CD8-positive, alpha-beta memory T cell (primary cell): ENCODE measurements at regions not wholly inside any gene's neighbourhood (a gene's known extent, or its start where the extent isn't known, plus 50 kb on each side); places are given as distances from the start of the nearest gene placed in this dataset.
A peak's percentile ranks its signal among the peaks of the same experiment; 100 is the strongest.
"Not testable (repeated sequence)": the region's sequence is repeated elsewhere in the genome, so short reads cannot be mapped to it uniquely, and the experiment has no call there.

Source experiments
- CTCF ChIA-PET: fragments of 350-600 bp; sonication (Branson Sonifier 250); formaldehyde crosslinking; loops from one replicate; lab custom pipeline; 2021; ENCODE audit warnings: antibody characterized with exemption; lab: Charles Lee
- POLR2A ChIA-PET: fragments of 350-600 bp; sonication (Branson Sonifier 250); formaldehyde crosslinking; loops from one replicate; lab custom pipeline; 2021; ENCODE audit warnings: antibody characterized with exemption; lab: Charles Lee
- DNase-seq, 5 donors: peaks; one replicate each; pipeline versions ENCODE4 v3.0.0 to v3.0.0-alpha.2; 2020 to 2022; ENCODE audit warnings: mixed read lengths in 1 of 5
- H3K27ac ChIP-seq: one replicate; pipeline ENCODE4 v1.7.0; 2013; ENCODE audit warnings: low read depth, mild to moderate bottlenecking, low read length, moderate library complexity
- H3K27me3 ChIP-seq: 2 replicates; pipeline ENCODE4 v1.7.0; 2013; ENCODE audit warnings: low read length, mild to moderate bottlenecking; ENCODE audit not compliant: insufficient read depth, poor library complexity, severe bottlenecking
- H3K36me3 ChIP-seq: 2 replicates; pipeline ENCODE4 v1.7.0; 2013; ENCODE audit warnings: mild to moderate bottlenecking, low read length, moderate library complexity; ENCODE audit not compliant: insufficient read depth
- H3K4me1 ChIP-seq: 2 replicates; pipeline ENCODE4 v1.7.0; 2013; ENCODE audit warnings: mild to moderate bottlenecking, low read length, moderate library complexity; ENCODE audit not compliant: insufficient read depth
- H3K4me3 ChIP-seq: 2 replicates; pipeline ENCODE4 v1.7.0; 2013; ENCODE audit warnings: mild to moderate bottlenecking, low read length
- H3K9me3 ChIP-seq: 2 replicates; pipeline ENCODE4 v1.7.0; 2013; ENCODE audit warnings: mild to moderate bottlenecking, low read length
- H3K27ac Mint-ChIP-seq, 8 donors: one replicate each; pipeline ENCODE4 v1.8.0; 2020 to 2021; ENCODE audit warnings: mixed read lengths in 8 of 8, mild to moderate bottlenecking in 6 of 8, inconsistent platforms in 3 of 8, moderate library complexity in 3 of 8
- H3K27me3 Mint-ChIP-seq, 2 donors: one replicate each; pipeline ENCODE4 v1.8.0; 2020 to 2021; ENCODE audit warnings: mixed read lengths in 2 of 2, mild to moderate bottlenecking in 1 of 2, moderate library complexity in 1 of 2
- H3K36me3 Mint-ChIP-seq, 3 donors: one replicate each; pipeline ENCODE4 v1.8.0; 2020 to 2021; ENCODE audit warnings: mixed read lengths in 3 of 3, inconsistent platforms in 1 of 3, mild to moderate bottlenecking in 1 of 3
- H3K4me1 Mint-ChIP-seq, 3 donors: one replicate each; pipeline ENCODE4 v1.8.0; 2020 to 2021; ENCODE audit warnings: mixed read lengths in 3 of 3, inconsistent platforms in 1 of 3, mild to moderate bottlenecking in 1 of 3
- H3K4me3 Mint-ChIP-seq, 7 donors: one replicate each; pipeline ENCODE4 v1.8.0; 2020 to 2021; ENCODE audit warnings: mixed read lengths in 7 of 7, mild to moderate bottlenecking in 6 of 7, moderate library complexity in 4 of 7, inconsistent platforms in 2 of 7
- H3K9me3 Mint-ChIP-seq, 5 donors: one replicate each; pipeline ENCODE4 v1.8.0; 2020 to 2022; ENCODE audit warnings: mixed read lengths in 5 of 5, mild to moderate bottlenecking in 3 of 5, moderate library complexity in 2 of 5, inconsistent platforms in 1 of 5

DNA sequence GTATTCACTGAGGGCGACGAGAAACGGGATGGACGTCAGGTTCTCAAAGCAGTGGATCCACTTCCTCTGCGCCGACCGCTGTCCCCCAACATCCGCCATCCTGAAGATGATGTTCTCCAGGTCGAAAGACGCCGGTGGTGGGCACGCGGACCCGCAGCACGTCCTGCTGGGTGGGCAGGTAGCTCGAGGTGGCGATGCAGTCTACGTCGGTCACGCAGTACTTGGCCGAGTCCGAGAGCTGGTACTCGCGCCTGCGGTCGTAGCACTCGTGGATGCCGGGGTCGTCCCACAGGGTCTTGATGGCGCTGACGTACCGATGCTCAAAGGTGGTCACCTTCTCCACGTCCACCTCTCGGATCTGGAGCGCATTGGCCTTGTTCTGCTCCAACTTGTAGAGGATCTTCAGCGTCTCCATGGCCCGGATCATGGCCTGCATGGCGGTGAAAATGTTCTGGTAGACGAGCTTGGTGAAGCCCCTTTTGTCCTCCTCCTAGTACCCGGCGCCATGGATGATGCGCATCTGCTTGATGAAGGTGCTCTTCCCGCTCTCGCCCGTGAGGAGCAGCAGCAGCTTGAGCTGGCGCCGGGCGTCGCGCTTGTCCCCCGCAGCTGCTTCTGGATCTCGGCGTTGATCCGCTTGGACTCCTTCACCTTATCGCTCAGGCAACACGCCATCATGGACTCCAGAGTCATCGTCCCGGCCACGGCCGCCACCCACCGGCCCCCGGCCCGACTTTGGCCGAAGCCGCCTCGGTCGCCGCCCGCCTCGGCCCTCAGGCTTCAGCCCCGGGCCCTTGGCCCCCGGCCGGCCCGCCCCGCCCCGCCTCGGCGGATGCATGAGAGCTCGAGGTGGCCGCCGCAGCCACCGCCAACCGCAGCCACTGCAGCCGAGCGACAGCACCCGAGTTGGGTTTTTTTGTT is 122.9 kb upstream of the KCTD7 start:
- CTCF ChIA-PET: no interaction called here
- H3K4me3 ChIP-seq: no peak overlapping the region
- POLR2A ChIA-PET: interaction anchor here (1.0 kb wide), 1 partner anchor 12 kb away, joined by 9 read pairs; no protein-coding TSS in a partner anchor

GRCh38 chr7:66506703-66507102 is 122.0 kb upstream of the KCTD7 start:
- H3K9me3 Mint-ChIP-seq, H3K4me1 ChIP-seq, H3K27ac ChIP-seq, H3K27me3 ChIP-seq, DNase-seq, H3K4me3 ChIP-seq, H3K27me3 Mint-ChIP-seq, CTCF ChIA-PET, H3K36me3 ChIP-seq, H3K9me3 ChIP-seq, H3K36me3 Mint-ChIP-seq: not testable (repeated sequence)
- H3K4me1 Mint-ChIP-seq: peaks cover 0 to 13% (median 3%) of the 10 kb centered on the region in 3 donors
- H3K4me3 Mint-ChIP-seq: peak overlapping the region; percentile 54 to 88 (median 68)
- peak overlapping the region in 2 of 8 donors; percentile 47 to 60 for H3K27ac Mint-ChIP-seq
- POLR2A ChIA-PET: interaction anchor here (1.0 kb wide), 1 partner anchor 13 kb away, joined by 9 read pairs; no protein-coding TSS in a partner anchor

More for the DNA sequence above, 122.9 kb upstream of the KCTD7 start:
- DNase-seq: peak; percentile 24 to 59 (median 44)
- H3K27ac ChIP-seq: no peak overlapping the region
- no peaks in the 10 kb centered on the region for H3K27me3 ChIP-seq
- Mint-ChIP-seq H3K27ac (peak overlapping the region in 4 of 8 donors; percentile 27 to 60 (median 40)), H3K36me3 (no peaks in the 10 kb centered on the region), H3K4me3 (peak overlapping the region; percentile 54 to 88 (median 68)), H3K4me1 (peaks cover 0 to 13% (median 3%) of the 10 kb centered on the region in 3 donors), H3K9me3 (no peaks in the 10 kb centered on the region), H3K27me3 (peaks cover 6 to 9% of the 10 kb centered on the region in 2 donors)
- no peaks in the 10 kb centered on the region for H3K36me3 ChIP-seq
- H3K4me1 ChIP-seq: peaks cover 8% of the 10 kb centered on the region
- no peaks in the 10 kb centered on the region for H3K9me3 ChIP-seq

- Mint-ChIP-seq H3K4me3 (peak overlapping the region in 3 of 7 donors; percentile 34 to 68 (median 35)), H3K4me1 (peaks cover 0 to 13% (median 3%) of the 10 kb centered on the region in 3 donors), H3K27ac (no peak overlapping the region), H3K36me3 (no peaks in the 10 kb centered on the region), H3K9me3 (no peaks in the 10 kb centered on the region), H3K27me3 (peaks cover 6 to 9% of the 10 kb centered on the region in 2 donors)
- H3K4me3 ChIP-seq: no peak overlapping the region
- ChIA-PET CTCF (no interaction called here), POLR2A (no interaction called here)
- H3K4me1 ChIP-seq: peaks cover 8% of the 10 kb centered on the region
- no peaks in the 10 kb centered on the region for H3K27me3 ChIP-seq
- H3K36me3 ChIP-seq: no peaks in the 10 kb centered on the region
- H3K9me3 ChIP-seq: no peaks in the 10 kb centered on the region
- DNase-seq: no peak
- no peak overlapping the region for H3K27ac ChIP-seq
These were observed 120.9 kb upstream of the KCTD7 start for GRCh38 chr7:66507764-66508296.

- CTCF ChIA-PET: no interaction called here
These were observed 120.2 kb upstream of the KCTD7 start for GRCh38 chr7:66508431-66508830.

DNA sequence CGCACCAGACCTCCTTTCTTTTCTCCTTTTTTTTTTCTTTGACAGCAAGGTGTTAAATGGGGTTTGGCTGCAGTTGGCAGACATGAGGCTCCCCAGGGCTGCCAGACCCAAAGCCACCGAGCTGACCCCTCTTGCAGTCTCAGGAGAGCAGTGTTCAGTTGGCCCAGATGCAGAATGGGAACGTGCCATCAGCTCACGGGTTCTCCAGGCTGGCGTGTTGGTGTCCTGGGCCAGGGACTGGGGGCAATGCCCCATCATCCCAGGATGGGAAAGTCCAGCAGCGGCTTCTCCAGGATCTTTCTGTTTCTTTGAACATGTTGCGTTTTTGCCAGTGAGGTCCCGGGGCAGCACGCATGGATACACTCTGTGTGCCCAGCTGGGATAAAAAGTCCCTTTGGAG is 114.6 kb upstream of the KCTD7 start:
- CTCF ChIA-PET: no interaction called here
- Histone ChIP-seq H3K36me3 (no peaks in the 10 kb centered on the region), H3K9me3 (no peaks in the 10 kb centered on the region), H3K4me3 (no peak overlapping the region), H3K27me3 (no peaks in the 10 kb centered on the region), H3K27ac (no peak overlapping the region), H3K4me1 (no peaks in the 10 kb centered on the region)
- no peak for DNase-seq
- POLR2A ChIA-PET: no interaction called here
- H3K9me3 Mint-ChIP-seq: no peaks in the 10 kb centered on the region
- no peaks in the 10 kb centered on the region for H3K36me3 Mint-ChIP-seq
- H3K4me1 Mint-ChIP-seq: no peaks in the 10 kb centered on the region
- no peak overlapping the region for H3K27ac Mint-ChIP-seq
- H3K4me3 Mint-ChIP-seq: no peak overlapping the region
- no peaks in the 10 kb centered on the region for H3K27me3 Mint-ChIP-seq

More at GRCh38 chr7:66508431-66508830, 120.2 kb upstream of the KCTD7 start:
- H3K9me3 ChIP-seq: no peaks in the 10 kb centered on the region
- H3K36me3 ChIP-seq: no peaks in the 10 kb centered on the region
- no peaks in the 10 kb centered on the region for H3K9me3 Mint-ChIP-seq
- no peak overlapping the region for H3K4me3 ChIP-seq
- no peak overlapping the region for H3K4me3 Mint-ChIP-seq
- H3K4me1 Mint-ChIP-seq: peaks cover 0 to 13% (median 3%) of the 10 kb centered on the region in 3 donors
- no peaks in the 10 kb centered on the region for H3K27me3 ChIP-seq
- peaks cover 8% of the 10 kb centered on the region for H3K4me1 ChIP-seq
- no peak overlapping the region for H3K27ac ChIP-seq
- no peak for DNase-seq
- no peaks in the 10 kb centered on the region for H3K36me3 Mint-ChIP-seq
- POLR2A ChIA-PET: no interaction called here
- H3K27me3 Mint-ChIP-seq: peaks cover 6 to 9% of the 10 kb centered on the region in 2 donors
- no peak overlapping the region for H3K27ac Mint-ChIP-seq

DNA sequence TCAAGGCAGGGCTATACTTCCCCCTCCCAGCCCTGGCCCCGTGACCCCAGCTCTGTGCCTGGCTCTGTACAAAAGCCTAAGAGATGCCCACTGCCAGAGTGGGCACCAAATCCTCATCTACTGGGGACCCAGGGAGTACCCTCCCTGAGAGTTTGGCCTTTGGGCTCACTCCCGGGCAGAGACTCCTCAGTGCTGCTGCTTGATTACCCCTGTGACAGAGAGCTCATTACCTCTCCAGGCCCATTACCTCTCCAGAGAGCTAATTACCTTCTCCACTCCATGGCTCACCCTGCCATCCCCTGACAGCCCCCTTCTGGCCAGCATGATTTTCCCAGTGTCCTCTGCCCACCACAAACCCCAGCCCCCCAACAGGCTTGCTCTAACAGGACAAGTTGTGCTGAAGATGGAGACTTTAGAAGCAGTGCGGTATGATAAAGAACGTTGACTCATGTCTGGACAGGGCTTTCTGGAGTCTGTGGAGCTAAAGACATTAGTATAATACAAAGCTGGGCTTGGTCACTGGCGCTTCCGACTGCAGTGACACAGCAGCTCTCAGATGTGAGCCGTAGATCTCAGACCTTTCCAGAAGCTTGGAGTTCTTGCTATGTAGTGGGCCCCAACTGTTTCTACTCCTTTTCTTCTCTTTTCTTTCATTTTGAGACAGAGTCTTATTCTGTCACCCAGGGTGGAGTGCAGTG is 111.3 kb upstream of the KCTD7 start:
- ChIA-PET CTCF (interaction anchor here (0.7 kb wide), 1 partner anchor 40 kb away, joined by 3 read pairs; no protein-coding TSS in a partner anchor), POLR2A (no interaction called here)
- H3K27me3 ChIP-seq: no peaks in the 10 kb centered on the region
- H3K4me3 ChIP-seq: no peak overlapping the region
- no peak overlapping the region for H3K27ac Mint-ChIP-seq
- no peak overlapping the region for H3K4me3 Mint-ChIP-seq
- H3K9me3 Mint-ChIP-seq: peaks cover 0 to 2% (median 0%) of the 10 kb centered on the region in 5 donors
- DNase-seq: peak in 1 of 5 donors; percentile 23
- H3K36me3 ChIP-seq: no peaks in the 10 kb centered on the region
- H3K36me3 Mint-ChIP-seq: no peaks in the 10 kb centered on the region
- H3K27ac ChIP-seq: no peak overlapping the region
- H3K27me3 Mint-ChIP-seq: no peaks in the 10 kb centered on the region
- no peaks in the 10 kb centered on the region for H3K9me3 ChIP-seq
- no peaks in the 10 kb centered on the region for H3K4me1 ChIP-seq
- H3K4me1 Mint-ChIP-seq: peaks cover 0 to 5% (median 3%) of the 10 kb centered on the region in 3 donors

- Mint-ChIP-seq H3K36me3 (no peaks in the 10 kb centered on the region), H3K9me3 (peaks cover 0 to 2% (median 0%) of the 10 kb centered on the region in 5 donors), H3K4me1 (peaks cover 0 to 13% (median 6%) of the 10 kb centered on the region in 3 donors), H3K27me3 (no peaks in the 10 kb centered on the region), H3K4me3 (no peak overlapping the region), H3K27ac (no peak overlapping the region)
- no peak overlapping the region for H3K27ac ChIP-seq
- no peaks in the 10 kb centered on the region for H3K36me3 ChIP-seq
- H3K27me3 ChIP-seq: no peaks in the 10 kb centered on the region
- H3K4me1 ChIP-seq: no peaks in the 10 kb centered on the region
- POLR2A ChIA-PET: no interaction called here
- H3K9me3 ChIP-seq: no peaks in the 10 kb centered on the region
- CTCF ChIA-PET: interaction anchor here (0.7 kb wide), 1 partner anchor 39 kb away, joined by 3 read pairs; no protein-coding TSS in a partner anchor
- H3K4me3 ChIP-seq: no peak overlapping the region
- no peak for DNase-seq
These were observed 110.5 kb upstream of the KCTD7 start for GRCh38 chr7:66518151-66518691.
